GM21526 (cell line): ENCODE measurements at regions not wholly inside any gene's neighbourhood (a gene's known extent, or its start where the extent isn't known, plus 50 kb on each side); places are given as distances from the start of the nearest gene placed in this dataset.

Source experiments
- ATAC-seq: cut with Tn5 transposase; IDR thresholded peaks from one replicate; pipeline ENCODE4 v1.9.1; 2021; ENCODE audit warnings: moderate library complexity; ENCODE audit not compliant: unreplicated experiment, low FRiP score

DNA sequence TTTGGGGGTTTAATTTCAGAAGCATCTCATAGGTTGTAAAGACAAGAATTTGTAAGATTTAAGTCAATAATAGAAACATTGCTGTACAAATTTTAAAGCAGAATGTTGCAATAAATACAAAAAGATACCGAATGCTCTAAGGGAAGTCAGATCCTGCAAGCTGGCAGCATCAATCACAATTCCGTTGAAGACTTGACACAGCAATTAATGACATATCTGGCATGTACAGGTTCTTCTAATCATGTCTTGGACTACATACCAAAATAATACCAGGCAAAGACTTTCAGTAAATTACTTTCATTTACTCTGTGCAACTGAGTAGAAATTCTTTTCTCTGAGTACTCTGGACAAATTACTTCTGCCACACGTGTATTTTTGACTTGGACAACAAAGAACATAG is 54.0 kb upstream of the CDIN1 start:
- no peak for ATAC-seq

DNA sequence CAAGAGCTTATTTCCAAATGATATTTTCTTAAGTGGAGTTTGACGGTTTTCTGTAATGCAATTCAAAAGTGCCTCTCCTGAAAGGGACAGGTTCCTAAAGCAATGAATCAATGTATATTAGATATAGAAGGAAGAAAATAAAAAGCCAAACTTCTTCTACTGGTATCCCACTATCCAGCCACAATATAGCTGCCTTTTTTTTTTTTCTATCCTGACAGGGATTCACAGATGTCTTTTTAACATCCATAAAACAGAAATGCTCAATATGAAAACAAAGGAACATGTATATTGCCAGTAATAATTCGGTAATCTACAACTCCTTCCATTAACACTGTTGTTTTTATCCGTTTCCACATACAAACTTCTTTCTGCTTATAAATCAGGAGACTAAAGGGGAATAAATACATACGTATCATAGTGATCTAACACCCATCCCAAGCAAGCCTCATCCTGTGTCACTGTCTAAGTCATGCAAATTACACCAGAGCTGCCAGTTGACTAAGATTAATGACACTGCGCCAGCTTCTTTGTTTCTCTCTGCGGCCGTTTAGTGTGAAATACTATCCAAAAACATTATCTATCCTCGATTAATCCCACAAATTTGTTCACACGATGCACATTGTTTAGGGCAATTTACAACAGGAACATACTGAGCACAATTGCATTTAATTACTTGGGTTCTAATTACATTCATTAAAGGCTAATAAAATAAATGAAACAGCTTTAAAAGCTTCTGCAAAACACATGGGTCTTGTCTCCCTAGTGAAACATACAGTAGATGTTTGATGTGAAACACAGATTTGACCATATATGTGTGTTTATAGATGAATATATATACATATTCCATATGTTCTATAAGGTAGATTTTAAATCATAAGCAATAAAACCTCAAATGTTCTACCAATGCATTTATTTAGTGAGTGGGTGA is 51.9 kb upstream of the CDIN1 start:
- no peak for ATAC-seq

- peak; percentile 58 for ATAC-seq
Observed at GRCh38 chr15:36529296-36530011, 50.0 kb upstream of the CDIN1 start.
